ENCODE measurements at regions not wholly inside any gene's neighbourhood (a gene's known extent, or its start where the extent isn't known, plus 50 kb on each side); places are given as distances from the start of the nearest gene placed in this dataset.

GRCh38 chr12:115213538-115214016 is 529.6 kb upstream of the TBX3 start:
- H3K4me1 ChIP-seq (ENCODE audit: control insufficient read depth, extremely low read depth, insufficient read depth, low read length): no peaks in the 10 kb centered on the region
- no peak for FAIRE-seq
- H3K4me3 ChIP-seq (replicated peaks in 1 of 3; ENCODE audit: insufficient read depth in 1 of 3, low read depth in 1 of 3, low read length in 3 of 3): no peak overlapping the region
- dilution Hi-C loops (cut with MboI; ENCODE audit: extremely low pct_ligation_motif_present, low sequenced_read_pairs): no loop called here
- intact Hi-C loops (cut with micrococcal nuclease): no loop called here
- peaks cover 3% of the 10 kb centered on the region for H3K9me3 ChIP-seq (replicated peaks; ENCODE audit: control insufficient read depth, insufficient read depth, low read length)
- POLR2A ChIA-PET: no interaction called here
- CTCF ChIA-PET: no interaction called here
- H2AFZ ChIP-seq (ENCODE audit: low read depth, low read length): no peak overlapping the region
- H3K79me2 ChIP-seq (ENCODE audit: control insufficient read depth, insufficient read depth, low read length): no peaks in the 10 kb centered on the region
- H3K36me3 ChIP-seq (ENCODE audit: control insufficient read depth in 2 of 2, extremely low read depth in 1 of 2, insufficient read depth in 2 of 2, low read length in 2 of 2): no peaks in the 10 kb centered on the region
- H3K9ac ChIP-seq (replicated peaks; ENCODE audit: extremely low read depth, insufficient read depth, low read length): no peak overlapping the region
- H3K4me2 ChIP-seq (ENCODE audit: insufficient read depth, low read length): no peak overlapping the region
- H3K27me3 ChIP-seq (ENCODE audit: control insufficient read depth in 2 of 2, insufficient read depth in 2 of 2, low read length in 2 of 2): no peaks in the 10 kb centered on the region
- DNase-seq (ENCODE audit: low read depth, low spot score): no peak
- no TSS peak for BruUV-seq (replicated peaks)
- H4K20me1 ChIP-seq (replicated peaks; ENCODE audit: control insufficient read depth, extremely low read depth, insufficient read depth, low read length): no peaks in the 10 kb centered on the region
- TF ChIP-seq JUN (IDR thresholded peaks at IDR 0.05; ENCODE audit: borderline replicate concordance, insufficient read depth, insufficient read length, low read depth): no peak
- TF ChIP-seq GATA2 (IDR thresholded peaks at IDR 0.05; ENCODE audit: insufficient read depth, insufficient read length, low read depth, low read length): no peak
- no peak for TF ChIP-seq MYC (IDR thresholded peaks at IDR 0.05; ENCODE audit: low read depth, low read length)
- no peak for TF ChIP-seq FOS (IDR thresholded peaks at IDR 0.05; ENCODE audit: borderline replicate concordance, insufficient read depth, low read length)
- H3K9me1 ChIP-seq (replicated peaks; ENCODE audit: control insufficient read depth, extremely low read depth, insufficient read depth, low read length): no peaks in the 10 kb centered on the region
- no peak overlapping the region for H3K27ac ChIP-seq (ENCODE audit: insufficient read depth, low read depth, low read length)

DNA sequence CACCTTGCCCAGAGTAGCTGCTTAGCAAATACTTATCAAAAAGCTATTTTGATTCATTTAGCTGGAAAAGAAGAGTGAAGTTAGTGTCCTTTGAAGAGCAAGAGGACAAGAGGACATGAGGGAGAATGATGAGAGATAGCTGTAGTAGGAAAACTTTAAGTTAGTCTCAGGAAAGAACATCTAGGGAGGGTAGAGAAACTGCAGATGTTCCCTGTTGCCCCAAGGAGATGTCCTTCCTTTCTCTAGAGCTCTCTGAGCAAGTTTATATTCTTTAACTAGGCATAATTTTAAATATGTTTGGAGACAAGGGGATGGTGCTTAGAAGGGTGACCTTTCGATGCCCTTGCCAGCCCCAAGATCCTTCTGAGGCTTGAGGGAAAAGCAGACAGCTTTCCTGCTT is 529.1 kb upstream of the TBX3 start:
- H3K36me3 ChIP-seq (ENCODE audit: control insufficient read depth in 2 of 2, extremely low read depth in 1 of 2, insufficient read depth in 2 of 2, low read length in 2 of 2): no peaks in the 10 kb centered on the region
- no TSS peak for BruUV-seq (replicated peaks)
- H3K4me3 ChIP-seq (replicated peaks in 1 of 3; ENCODE audit: insufficient read depth in 1 of 3, low read depth in 1 of 3, low read length in 3 of 3): no peak overlapping the region
- no peaks in the 10 kb centered on the region for H3K79me2 ChIP-seq (ENCODE audit: control insufficient read depth, insufficient read depth, low read length)
- H3K27ac ChIP-seq (ENCODE audit: insufficient read depth, low read depth, low read length): no peak overlapping the region
- DNase-seq (ENCODE audit: low read depth, low spot score) (no peak), FAIRE-seq (no peak)
- no peak overlapping the region for H3K4me2 ChIP-seq (ENCODE audit: insufficient read depth, low read length)
- no peaks in the 10 kb centered on the region for H3K27me3 ChIP-seq (ENCODE audit: control insufficient read depth in 2 of 2, insufficient read depth in 2 of 2, low read length in 2 of 2)
- peaks cover 2% of the 10 kb centered on the region for H3K9me3 ChIP-seq (replicated peaks; ENCODE audit: control insufficient read depth, insufficient read depth, low read length)
- CTCF ChIA-PET: no interaction called here
- no peak overlapping the region for H2AFZ ChIP-seq (ENCODE audit: low read depth, low read length)
- H3K9ac ChIP-seq (replicated peaks; ENCODE audit: extremely low read depth, insufficient read depth, low read length): no peak overlapping the region
- dilution Hi-C loops (cut with MboI; ENCODE audit: extremely low pct_ligation_motif_present, low sequenced_read_pairs) (no loop called here), intact Hi-C loops (cut with micrococcal nuclease) (no loop called here)
- POLR2A ChIA-PET: no interaction called here
- no peaks in the 10 kb centered on the region for H3K9me1 ChIP-seq (replicated peaks; ENCODE audit: control insufficient read depth, extremely low read depth, insufficient read depth, low read length)
- H4K20me1 ChIP-seq (replicated peaks; ENCODE audit: control insufficient read depth, extremely low read depth, insufficient read depth, low read length): no peaks in the 10 kb centered on the region
- no peaks in the 10 kb centered on the region for H3K4me1 ChIP-seq (ENCODE audit: control insufficient read depth, extremely low read depth, insufficient read depth, low read length)
- TF ChIP-seq EZH2 (IDR thresholded peaks at IDR 0.05; ENCODE audit: borderline replicate concordance, low read depth, low read length, severe bottlenecking) (no peak), POLR2A (IDR thresholded peaks at IDR 0.05; ENCODE audit: low read depth, low read length) (no peak)

Measured in endothelial cell of umbilical vein (primary cell).